HG02840 (cell line): ENCODE measurements at regions not wholly inside any gene's neighbourhood (a gene's known extent, or its start where the extent isn't known, plus 50 kb on each side); places are given as distances from the start of the nearest gene placed in this dataset.

ENCODE experiments used
- ATAC-seq: cut with Tn5 transposase; IDR thresholded peaks from one replicate; pipeline ENCODE4 v1.9.1; 2021; ENCODE audit warnings: mild to moderate bottlenecking, moderate library complexity, moderate number of reproducible peaks; ENCODE audit not compliant: unreplicated experiment, low FRiP score

DNA sequence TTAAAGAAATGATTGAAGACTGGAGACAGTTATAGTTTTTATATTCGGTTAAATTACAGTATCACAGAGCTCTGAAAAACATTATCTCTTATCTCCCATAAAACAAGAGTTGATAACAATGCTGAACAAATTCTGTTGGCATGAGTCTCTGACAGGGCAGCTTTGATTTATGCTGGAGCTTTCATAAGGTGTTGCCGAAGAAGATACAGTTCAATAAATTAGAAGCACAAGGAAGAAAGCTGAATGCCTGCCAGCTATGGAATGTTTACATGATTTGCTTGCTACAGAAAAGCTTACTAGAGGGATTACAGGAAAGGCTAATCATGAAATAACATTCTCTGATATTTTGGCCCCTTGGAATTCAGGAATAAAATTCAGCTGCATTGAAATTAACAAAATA is 431.9 kb upstream of the GJE1 start:
- no peak for ATAC-seq

DNA sequence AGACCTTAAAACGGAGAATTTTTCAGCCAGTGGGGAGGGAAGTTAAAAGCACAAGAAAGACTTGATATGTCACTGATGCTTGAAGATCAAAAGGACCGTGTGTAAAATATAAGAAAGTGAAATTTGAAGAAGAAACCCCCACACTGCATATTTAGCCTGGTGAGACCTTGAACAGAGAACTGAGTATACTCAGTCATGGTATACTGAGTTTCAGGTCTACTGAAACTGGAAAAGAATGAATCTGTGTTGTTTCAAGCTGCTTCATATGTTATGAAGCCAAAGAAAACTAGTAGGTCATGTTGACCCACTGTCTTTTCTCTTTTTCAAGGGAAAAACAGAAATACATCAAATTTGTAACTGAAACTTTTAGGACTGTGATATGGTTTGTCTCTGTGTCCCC is 443.8 kb upstream of the GJE1 start:
- ATAC-seq, result no peak

DNA sequence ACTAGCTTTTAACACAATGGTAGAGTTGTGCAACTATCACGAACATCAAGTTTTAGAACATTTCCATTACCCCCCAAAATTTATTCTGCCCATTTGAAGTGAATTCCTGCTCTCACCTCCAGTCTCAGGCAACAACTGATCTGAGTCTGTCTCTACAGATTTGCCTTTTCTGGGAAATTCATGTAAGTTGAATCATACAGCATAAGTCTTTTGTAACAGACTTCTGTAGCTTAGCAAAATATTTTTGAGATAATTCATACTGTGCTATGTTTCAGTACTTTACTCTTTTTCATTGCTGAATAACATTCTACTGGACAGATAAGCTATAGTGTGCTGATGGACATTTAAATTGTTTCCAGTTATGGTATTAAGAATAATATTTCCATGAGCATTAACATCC is 447.3 kb upstream of the GJE1 start:
- ATAC-seq, result no peak

DNA sequence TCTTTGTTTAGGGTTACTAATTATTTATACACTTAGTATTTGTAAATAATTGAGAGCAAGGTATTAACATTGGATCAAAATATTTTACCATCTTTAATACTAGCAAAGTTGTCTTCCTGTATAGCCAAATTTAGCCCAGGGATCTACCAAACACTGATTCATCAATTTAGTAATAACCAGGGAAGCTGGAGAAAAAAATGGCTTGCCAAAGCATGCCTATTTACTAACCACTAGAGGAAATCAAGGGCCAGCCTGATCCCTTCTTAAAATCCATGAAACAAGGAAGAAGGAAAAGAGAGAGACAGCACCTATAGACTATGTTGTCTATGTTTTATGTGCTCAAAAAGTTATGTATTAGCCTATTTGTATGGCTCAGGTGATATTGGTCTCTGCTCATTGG is 450.3 kb upstream of the GJE1 start:
- ATAC-seq, result no peak

DNA sequence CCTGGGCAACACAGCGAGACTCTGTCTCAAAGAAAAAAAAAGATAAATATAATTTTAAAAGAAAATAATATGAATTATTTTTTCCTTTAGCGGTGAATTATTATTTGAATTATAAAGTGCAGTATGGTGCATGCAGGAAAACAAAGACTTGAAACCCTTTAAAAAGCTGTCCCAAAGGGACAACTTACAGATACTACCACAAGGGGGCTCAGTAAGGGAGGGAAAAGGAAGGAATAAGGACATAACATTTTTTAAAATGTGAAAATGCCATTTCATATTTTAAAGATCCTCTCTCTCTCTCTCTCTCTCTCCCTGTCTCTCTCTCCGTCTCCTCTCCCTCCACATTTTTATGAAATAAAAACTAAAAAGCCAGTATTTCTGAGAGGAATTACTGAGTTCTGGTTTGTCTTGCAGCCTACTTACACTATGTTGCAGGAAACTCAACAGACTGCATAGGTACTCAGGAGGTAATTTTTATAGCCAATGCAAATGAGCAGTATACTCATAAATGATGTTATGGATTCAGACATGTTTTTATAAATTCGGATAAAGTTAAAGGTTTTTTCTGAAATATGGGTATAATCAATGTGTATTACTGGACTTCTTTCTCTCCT is 455.0 kb upstream of the GJE1 start:
- ATAC-seq, result no peak

DNA sequence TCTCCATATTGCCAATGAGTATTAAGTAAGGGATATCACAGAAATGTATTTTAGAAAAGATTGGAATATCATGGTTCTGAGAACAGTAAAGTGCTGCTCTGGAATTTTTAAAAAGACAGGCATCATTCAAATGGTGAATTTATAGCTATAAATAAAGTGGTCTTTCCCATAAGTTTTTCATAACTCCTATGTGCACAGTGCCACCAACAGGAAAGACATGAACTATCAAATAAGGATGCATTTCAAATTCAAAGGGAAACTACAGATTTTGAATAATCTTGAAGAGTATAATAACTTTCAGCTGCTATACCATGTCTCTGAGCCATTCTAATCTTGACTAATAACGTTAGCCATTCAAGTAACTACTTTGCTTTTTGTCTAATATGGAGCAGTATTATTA is 456.8 kb upstream of the GJE1 start:
- ATAC-seq, result no peak

DNA sequence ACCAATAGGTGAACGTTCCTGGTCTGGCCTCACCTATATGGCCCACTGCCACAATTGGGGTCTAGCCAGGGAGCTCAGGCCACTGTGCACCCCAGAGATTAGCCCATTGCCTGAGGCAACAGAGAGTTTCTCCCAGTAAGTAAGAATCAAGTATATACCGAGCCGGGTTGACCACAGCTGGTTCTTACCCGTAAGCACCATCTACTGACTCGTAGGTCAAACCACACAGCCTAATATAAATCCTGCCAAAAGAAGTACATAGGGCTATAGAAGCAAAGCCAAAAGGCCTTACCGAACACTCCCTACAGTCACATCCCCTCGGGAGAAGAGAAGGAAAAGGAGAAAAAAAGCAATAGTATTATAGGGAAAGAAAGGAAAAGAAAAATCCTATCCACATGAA is 463.6 kb upstream of the GJE1 start:
- ATAC-seq, result no peak

DNA sequence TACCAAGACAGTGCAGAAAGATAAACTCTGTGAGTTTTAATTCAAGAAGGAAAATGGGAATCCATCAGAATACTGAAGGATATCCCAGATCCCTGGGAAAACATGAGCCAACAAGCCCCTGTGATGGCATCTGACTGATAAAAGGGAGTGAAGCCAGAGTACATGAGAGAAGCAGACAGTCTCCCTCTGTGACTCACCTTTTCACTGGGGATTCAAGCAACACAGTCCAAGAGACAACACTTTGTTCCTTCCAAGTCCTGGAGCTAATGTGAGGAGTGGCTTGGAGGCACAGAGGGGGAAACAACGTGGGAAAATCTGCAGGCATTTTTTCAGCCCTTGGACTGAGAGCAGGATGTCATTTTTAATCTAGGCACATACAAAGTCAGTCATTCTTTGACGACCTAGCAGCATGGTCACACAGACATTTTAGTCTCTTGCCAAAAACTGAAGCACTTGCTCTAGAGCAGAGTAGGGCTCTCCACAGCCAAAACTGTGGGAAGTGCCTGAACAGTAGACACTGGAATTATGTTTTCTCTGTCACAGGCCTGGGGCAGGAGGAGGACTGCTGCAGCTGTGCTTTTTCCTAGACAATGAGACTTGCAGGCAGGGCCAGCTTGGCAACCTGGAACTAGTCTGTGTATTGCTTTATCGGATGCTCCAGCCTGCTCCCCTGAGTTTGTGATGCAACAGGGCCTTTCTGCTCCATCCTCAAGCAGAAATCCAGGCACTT is 465.0 kb upstream of the GJE1 start:
- ATAC-seq, result no peak

DNA sequence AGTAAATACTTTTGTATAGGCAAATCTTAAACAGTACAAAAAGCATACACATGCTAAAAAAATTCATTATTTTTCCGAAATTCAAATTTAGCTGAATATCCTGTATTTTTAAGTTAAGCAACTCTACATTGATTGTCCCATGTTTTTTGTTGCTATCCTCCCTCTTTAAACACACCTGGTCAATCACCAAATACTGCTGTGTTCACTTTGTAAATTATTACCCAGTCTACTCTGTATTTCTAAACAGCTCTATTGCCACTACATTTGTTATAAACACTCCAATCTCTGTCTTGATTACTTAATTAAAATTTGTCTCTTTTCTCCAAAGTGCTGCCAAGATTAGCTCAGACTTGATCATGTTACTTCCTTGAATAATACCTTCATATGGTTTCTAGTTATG is 466.5 kb upstream of the GJE1 start:
- no peak for ATAC-seq

DNA sequence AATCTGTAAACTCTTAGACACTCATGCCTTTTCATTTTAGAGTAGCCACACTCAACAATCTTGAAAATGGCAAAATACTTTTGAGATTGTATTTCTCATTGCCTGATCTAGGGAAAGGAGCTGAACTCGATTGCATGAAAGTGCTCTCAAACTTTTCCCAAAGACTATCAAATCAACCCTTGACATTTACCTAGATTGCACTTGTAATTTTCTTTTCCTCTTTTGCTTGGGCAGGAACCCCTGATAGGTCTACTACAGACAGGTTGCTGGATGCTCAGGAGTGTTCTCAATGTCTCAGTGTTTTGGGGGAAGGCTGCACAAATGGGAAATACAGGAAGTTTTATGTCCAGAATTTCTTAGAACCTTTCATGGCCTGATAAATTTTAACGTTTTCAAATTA is 468.0 kb upstream of the GJE1 start:
- no peak for ATAC-seq

DNA sequence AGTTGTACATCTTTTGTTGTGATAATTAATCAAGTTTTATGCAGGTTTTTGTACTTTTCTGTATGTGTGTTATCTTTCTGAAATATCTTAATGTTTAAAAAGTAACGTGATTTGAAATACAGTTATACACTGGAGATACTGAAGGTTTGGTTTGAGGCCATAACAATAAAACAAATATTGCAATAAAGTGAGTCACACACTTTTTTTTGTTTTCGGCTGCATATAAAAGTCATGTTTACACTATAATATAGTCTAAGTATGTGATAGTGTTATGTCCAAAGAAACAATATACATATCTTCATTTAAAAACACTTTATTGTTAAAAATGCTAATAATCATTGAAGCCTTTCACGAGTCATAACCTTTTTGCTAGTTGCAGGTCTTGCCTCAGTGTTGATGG is 473.1 kb upstream of the GJE1 start:
- ATAC-seq, result no peak

DNA sequence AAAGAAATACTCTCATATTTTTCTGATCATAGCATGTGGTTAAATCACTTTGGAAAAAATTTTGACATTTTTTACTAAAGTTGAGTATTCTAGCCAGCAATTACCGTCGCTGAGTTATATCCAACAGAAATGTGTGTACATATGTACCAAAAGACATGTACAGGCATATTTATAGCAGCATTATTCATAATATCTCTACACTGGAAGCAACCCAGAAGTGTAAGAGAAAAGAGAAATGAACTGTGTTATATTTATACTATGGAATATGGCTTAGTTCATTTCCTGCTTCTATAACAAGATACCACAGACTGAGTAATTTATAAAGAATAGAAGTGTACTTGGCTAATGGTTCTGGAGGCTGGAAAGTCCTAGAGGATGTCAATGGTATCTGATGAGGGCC is 474.0 kb upstream of the GJE1 start:
- ATAC-seq, result no peak

DNA sequence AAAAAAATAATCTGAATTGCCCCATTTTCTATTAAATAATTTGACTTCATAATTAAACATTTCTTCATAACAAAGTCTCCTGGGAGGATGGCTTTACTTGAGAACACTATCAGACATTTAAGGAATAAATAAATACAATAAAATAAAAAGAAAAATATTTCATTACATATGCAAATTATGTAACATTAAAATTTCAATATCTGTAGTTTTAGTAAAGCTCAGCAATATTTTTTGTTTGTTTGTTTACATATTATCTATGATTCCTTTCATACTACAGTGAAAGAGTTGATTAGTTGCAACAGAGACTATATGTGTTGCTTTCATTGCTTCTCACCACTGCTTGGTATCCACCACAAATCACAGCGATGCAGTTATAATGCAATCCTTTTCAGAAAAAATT is 474.9 kb upstream of the GJE1 start:
- ATAC-seq, result no peak

DNA sequence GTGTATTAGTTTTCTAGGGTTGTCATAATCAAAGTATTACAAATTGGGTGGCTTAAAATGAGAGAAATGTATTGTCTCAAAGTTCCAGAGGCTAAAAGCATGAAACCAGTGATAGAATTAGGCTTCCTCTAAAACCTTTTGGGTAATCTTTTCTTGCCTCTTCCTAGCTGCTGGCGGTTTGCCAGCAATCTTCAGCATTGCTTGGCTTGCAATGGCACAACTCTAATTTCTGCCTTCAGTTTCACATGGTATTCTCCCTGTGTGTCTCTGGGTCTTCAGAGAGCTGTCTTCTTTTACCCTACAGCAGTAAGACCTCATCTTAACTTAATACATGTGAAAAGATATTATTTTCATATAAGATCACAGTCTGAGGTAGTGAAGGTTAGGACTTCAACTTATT is 479.1 kb upstream of the GJE1 start:
- no peak for ATAC-seq

DNA sequence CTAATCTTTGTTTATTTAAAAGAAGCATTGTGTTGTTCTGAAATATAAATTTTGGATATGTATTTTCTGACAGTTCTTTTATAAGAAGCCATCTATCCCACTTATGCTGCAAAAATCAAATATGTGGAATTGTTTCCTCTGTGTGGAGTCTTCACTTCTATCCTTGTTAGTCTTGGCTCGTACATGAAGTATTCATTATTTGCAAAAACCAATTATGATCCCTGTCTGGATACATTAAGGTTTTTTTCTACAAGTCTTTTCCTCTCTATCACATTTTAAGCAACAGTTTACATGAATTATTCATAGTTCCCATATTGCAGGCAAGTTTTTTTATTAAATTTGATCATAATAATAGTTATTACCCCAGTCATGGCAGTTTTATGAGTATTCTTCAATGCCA is 490.8 kb upstream of the GJE1 start:
- ATAC-seq, result no peak

DNA sequence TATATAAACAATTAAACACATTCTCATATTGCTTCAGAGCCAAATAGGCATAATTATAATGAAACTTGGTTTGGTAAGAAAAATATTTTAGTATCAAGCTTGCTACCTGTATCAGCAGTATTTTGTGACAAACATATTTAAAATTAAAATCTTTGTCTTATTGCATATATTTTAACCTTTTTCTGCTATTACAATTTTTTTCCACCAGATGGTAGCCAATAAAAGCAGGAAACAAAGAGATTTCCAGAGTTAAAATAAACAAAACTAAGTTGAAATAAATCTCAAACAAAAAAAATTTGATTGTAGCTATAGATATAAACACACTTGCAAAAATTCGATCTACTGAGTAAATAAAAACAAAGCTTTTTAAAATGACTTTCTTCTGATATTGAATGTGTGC is 491.3 kb upstream of the GJE1 start:
- no peak for ATAC-seq

DNA sequence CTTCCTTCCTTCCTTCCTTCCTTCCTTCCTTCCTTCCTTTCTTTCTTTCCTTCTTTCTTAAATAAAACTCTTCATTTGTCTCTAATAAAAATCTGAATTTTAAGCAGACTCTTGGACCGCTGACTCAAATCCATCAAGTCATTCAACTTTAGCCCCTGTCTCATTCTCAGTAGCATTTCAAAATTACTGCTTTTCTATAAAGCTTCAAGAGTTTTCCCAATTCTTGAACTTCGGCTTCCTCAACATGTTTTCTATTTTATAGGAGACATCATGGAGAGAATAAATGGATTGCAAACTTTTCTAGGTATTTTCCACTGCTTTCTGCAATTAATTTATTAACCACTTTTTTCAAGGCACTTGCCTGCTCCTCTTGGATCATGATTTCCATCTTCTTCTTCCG is 497.1 kb upstream of the GJE1 start:
- ATAC-seq, result no peak

DNA sequence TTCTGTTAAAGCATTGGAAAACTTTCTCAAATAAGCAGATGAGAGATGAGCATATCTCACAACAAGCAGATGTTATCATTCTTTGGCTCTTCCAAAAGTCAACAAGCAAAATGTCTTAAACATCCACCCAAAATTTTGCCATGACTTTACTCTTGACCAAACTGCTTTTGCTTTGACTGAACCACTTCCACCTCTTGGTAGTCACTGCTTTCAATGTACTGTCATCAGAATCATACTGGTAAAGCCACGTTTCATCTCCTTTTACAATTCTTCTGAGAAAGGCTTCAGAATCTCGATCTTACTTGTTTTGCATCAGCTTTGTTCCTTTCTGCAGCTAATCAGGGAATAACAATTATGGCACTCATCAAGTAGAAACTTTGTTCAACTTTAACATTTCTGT is 498.5 kb upstream of the GJE1 start:
- ATAC-seq, result no peak

DNA sequence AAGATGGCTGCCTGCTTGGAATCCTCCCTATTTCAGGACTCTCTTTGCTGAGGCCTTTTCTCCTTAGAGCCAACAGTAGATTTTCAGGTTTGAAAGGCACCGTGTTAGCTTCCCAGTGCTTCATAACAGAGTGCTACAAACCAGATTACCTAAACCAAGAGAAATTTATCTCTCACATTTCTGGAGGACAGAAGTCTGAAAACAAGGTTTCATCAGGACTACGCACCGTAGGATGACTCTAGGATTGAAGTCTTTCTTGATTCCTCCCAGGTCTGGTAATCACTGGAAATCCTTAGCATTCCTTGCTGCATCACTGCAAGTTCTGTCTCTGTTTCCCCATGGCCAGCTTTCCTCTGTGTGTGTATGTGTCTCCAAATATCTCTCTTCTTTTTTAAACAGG is 508.4 kb upstream of the GJE1 start:
- ATAC-seq, result no peak

DNA sequence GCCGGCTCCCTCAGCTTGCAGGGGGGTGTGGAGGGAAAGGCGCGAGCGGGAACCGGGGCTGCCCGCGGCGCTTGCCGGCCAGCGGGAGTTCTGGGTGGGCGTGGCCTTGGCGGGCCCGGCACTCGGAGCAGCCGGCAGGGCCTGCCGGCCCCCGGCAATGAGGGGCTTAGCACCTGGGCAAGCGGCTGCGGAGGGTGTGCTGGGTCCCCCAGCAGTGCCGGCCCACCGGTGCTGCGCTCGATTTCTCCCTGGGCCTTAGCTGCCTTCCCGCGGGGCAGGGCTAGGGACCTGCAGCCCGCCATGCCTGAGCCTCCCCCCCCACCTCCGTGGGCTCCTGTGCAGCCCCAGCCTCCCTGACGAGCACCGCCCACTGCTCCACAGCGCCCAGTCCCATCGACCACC is 514.5 kb upstream of the GJE1 start:
- no peak for ATAC-seq

DNA sequence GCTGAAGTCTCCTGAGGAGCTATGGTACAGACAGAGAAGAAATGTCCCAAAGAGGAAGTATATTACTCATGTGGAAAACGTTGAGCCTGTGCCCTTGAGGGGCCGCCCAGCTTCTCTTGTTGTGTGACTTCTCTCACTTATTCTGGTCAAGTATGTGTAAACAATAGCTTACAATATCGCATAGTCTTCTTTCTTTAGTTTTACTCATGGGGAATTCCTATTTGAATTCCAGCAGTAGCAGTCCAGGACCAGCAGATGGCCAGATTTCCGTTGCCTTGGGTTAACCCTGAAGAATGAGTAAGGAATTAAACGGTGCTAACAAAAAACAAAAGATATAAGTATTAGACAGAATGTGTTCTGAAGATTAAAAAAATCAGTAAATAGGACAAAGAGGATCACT is 522.0 kb upstream of the GJE1 start:
- no peak for ATAC-seq

DNA sequence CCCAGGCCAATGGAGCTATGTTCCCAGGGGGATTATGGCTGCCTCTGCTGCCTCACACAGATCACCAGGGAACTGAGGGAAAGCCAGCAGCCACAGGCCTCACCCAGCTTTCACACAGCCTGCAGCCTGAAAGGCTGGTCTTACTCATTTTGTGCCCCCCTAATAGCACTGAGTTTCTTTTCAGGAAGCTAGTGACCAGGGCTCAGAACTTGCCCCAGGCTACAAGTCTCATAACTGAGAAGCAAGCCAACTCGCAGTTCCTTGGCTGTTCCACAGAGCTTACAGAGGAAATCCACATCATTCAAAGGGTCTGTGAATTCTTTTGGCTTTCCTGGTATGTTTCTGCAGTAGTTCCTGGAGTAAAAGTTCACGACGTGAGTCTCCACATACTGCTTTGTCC is 524.8 kb upstream of the GJE1 start:
- ATAC-seq, result no peak

DNA sequence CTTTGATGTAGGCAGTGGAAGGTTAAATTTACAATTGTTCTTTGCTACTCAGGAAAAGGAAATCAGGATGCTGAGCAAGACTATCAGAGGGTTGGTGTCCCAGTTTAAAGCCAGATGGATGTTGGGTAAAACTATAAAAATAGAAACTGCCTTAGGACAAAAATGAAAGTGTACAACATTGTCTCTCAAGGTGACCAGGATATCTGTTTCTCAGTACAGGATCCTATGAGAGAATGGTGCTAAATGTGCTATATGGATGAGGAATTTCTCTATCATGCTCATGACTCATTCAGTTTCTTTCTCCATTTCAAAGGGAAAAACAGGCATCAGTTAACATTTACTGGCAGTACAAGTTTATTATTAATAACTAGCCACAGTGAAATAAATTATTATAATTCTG is 534.2 kb upstream of the GJE1 start:
- no peak for ATAC-seq
